ENCODE measurements at regions not wholly inside any gene's neighbourhood (a gene's known extent, or its start where the extent isn't known, plus 50 kb on each side); places are given as distances from the start of the nearest gene placed in this dataset.

GRCh38 chr7:17674943-17675608 lies 265.2 kb downstream of the SNX13 start:
- H3K27ac Mint-ChIP-seq (ENCODE audit: unreplicated experiment) = no peak overlapping the region
- no peak overlapping the region for H3K4me3 Mint-ChIP-seq
- H3K9me3 Mint-ChIP-seq = peaks cover 4% of the 10 kb centered on the region
- TF ChIP-seq CTCF (conservative IDR thresholded peaks at IDR 0.05) = no peak
- H3K36me3 Mint-ChIP-seq (ENCODE audit: low read depth) = no peaks in the 10 kb centered on the region
- H3K4me1 Mint-ChIP-seq = peaks cover 12% of the 10 kb centered on the region
- H3K27me3 Mint-ChIP-seq (ENCODE audit: low read depth) = no peaks in the 10 kb centered on the region
- no peak for DNase-seq (ENCODE audit: low read depth, low spot score)

GRCh38 chr7:17677408-17677807 lies 262.9 kb downstream of the SNX13 start:
- Mint-ChIP-seq H3K27me3 (ENCODE audit: low read depth) (no peaks in the 10 kb centered on the region), H3K9me3 (peaks cover 4% of the 10 kb centered on the region), H3K4me3 (no peak overlapping the region), H3K36me3 (ENCODE audit: low read depth) (no peaks in the 10 kb centered on the region), H3K4me1 (peaks cover 22% of the 10 kb centered on the region), H3K27ac (ENCODE audit: unreplicated experiment) (no peak overlapping the region)
- DNase-seq (ENCODE audit: low read depth, low spot score) = no peak
- no peak for TF ChIP-seq CTCF (conservative IDR thresholded peaks at IDR 0.05)

GRCh38 chr7:17678896-17679295 lies 261.4 kb downstream of the SNX13 start:
- TF ChIP-seq CTCF (conservative IDR thresholded peaks at IDR 0.05) = no peak
- DNase-seq (ENCODE audit: low read depth, low spot score) = no peak
- Mint-ChIP-seq H3K27me3 (ENCODE audit: low read depth) (no peaks in the 10 kb centered on the region), H3K36me3 (ENCODE audit: low read depth) (no peaks in the 10 kb centered on the region), H3K4me3 (no peak overlapping the region), H3K9me3 (peaks cover 4% of the 10 kb centered on the region), H3K27ac (ENCODE audit: unreplicated experiment) (no peak overlapping the region), H3K4me1 (peaks cover 22% of the 10 kb centered on the region)

GRCh38 chr7:17679458-17679857 lies 260.8 kb downstream of the SNX13 start:
- no peak overlapping the region for H3K4me3 Mint-ChIP-seq
- H3K27me3 Mint-ChIP-seq (ENCODE audit: low read depth) = no peaks in the 10 kb centered on the region
- no peak for DNase-seq (ENCODE audit: low read depth, low spot score)
- H3K9me3 Mint-ChIP-seq = peaks cover 4% of the 10 kb centered on the region
- TF ChIP-seq CTCF (conservative IDR thresholded peaks at IDR 0.05) = no peak
- H3K4me1 Mint-ChIP-seq = peaks cover 19% of the 10 kb centered on the region
- no peaks in the 10 kb centered on the region for H3K36me3 Mint-ChIP-seq (ENCODE audit: low read depth)
- no peak overlapping the region for H3K27ac Mint-ChIP-seq (ENCODE audit: unreplicated experiment)

- no peaks in the 10 kb centered on the region for H3K9me3 Mint-ChIP-seq
Measured at GRCh38 chr7:17680026-17680425, 260.3 kb downstream of the SNX13 start.

More at GRCh38 chr7:17680026-17680425, 260.3 kb downstream of the SNX13 start:
- TF ChIP-seq CTCF (conservative IDR thresholded peaks at IDR 0.05) = no peak
- H3K27me3 Mint-ChIP-seq (ENCODE audit: low read depth) = no peaks in the 10 kb centered on the region
- no peak for DNase-seq (ENCODE audit: low read depth, low spot score)
- H3K4me3 Mint-ChIP-seq = no peak overlapping the region
- H3K4me1 Mint-ChIP-seq = peaks cover 18% of the 10 kb centered on the region
- H3K27ac Mint-ChIP-seq (ENCODE audit: unreplicated experiment) = no peak overlapping the region
- H3K36me3 Mint-ChIP-seq (ENCODE audit: low read depth) = no peaks in the 10 kb centered on the region

All from neural crest cell (in vitro differentiated cells).